ENCODE measurements at regions not wholly inside any gene's neighbourhood (a gene's known extent, or its start where the extent isn't known, plus 50 kb on each side); places are given as distances from the start of the nearest gene placed in this dataset.
A peak's percentile ranks its signal among the peaks of the same experiment; 100 is the strongest.

- TF ChIP-seq CTCF (IDR thresholded peaks at IDR 0.05; ENCODE audit: low read depth, low read length): no peak
- H3K4me3 ChIP-seq (ENCODE audit: low read depth, low read length): no peak overlapping the region
These were observed 266.4 kb upstream of the CAND1 start for GRCh38 chr12:67002720-67003119.

- TF ChIP-seq CTCF (IDR thresholded peaks at IDR 0.05; ENCODE audit: low read depth, low read length): no peak
- H3K4me3 ChIP-seq (ENCODE audit: low read depth, low read length): no peak overlapping the region
These were observed 262.5 kb upstream of the CAND1 start for GRCh38 chr12:67006610-67007009.

GRCh38 chr12:67014642-67015041, 254.5 kb upstream of the CAND1 start:
- no peak for TF ChIP-seq CTCF (IDR thresholded peaks at IDR 0.05; ENCODE audit: low read depth, low read length)
- no peak overlapping the region for H3K4me3 ChIP-seq (ENCODE audit: low read depth, low read length)

- no peak overlapping the region for H3K4me3 ChIP-seq (ENCODE audit: low read depth, low read length)
- TF ChIP-seq CTCF (IDR thresholded peaks at IDR 0.05; ENCODE audit: low read depth, low read length): no peak
These were observed 251.1 kb upstream of the CAND1 start for GRCh38 chr12:67018105-67018504.

- TF ChIP-seq CTCF (IDR thresholded peaks at IDR 0.05; ENCODE audit: low read depth, low read length): no peak
- no peak overlapping the region for H3K4me3 ChIP-seq (ENCODE audit: low read depth, low read length)
These were observed 250.1 kb upstream of the CAND1 start for GRCh38 chr12:67019070-67019469.

GRCh38 chr12:67025543-67026114, 243.5 kb upstream of the CAND1 start:
- 0 out of 2 replicates have a peak, but pooled peaks have one; percentile 19 for TF ChIP-seq CTCF (IDR thresholded peaks at IDR 0.05; ENCODE audit: low read depth, low read length)
- no peak overlapping the region for H3K4me3 ChIP-seq (ENCODE audit: low read depth, low read length)

GRCh38 chr12:67026487-67027246, 242.5 kb upstream of the CAND1 start:
- TF ChIP-seq CTCF (IDR thresholded peaks at IDR 0.05; ENCODE audit: low read depth, low read length): no peak
- H3K4me3 ChIP-seq (ENCODE audit: low read depth, low read length): no peak overlapping the region
